Breast epithelium (tissue), 4 donors: ENCODE measurements at regions not wholly inside any gene's neighbourhood (a gene's known extent, or its start where the extent isn't known, plus 50 kb on each side); places are given as distances from the start of the nearest gene placed in this dataset.

Source experiments
- DNase-seq, 2 donors: peaks; one replicate each; pipeline ENCODE4 v3.0.0-alpha.2; 2019; ENCODE audit warnings: low spot score in 2 of 2
- H3K27ac ChIP-seq, 2 donors: fragments of 200-600 bp; sonication (generic) in 1 of 2; one replicate each; pipeline ENCODE4 v1.5.1; 2016 to 2019; ENCODE audit warnings: mild to moderate bottlenecking in 1 of 2
- H3K27me3 ChIP-seq, 2 donors: fragments of 200-600 bp; sonication (generic) in 1 of 2; one replicate each; pipeline versions ENCODE4 v1.5.1 to v1.6.0; 2017 to 2019; ENCODE audit warnings: control low read depth in 1 of 2, mild to moderate bottlenecking in 1 of 2
- H3K36me3 ChIP-seq: fragments of 200-600 bp; one replicate; pipeline ENCODE4 v1.5.1; 2019
- H3K4me1 ChIP-seq, 2 donors: fragments of 200-600 bp; sonication (generic); one replicate each; pipeline ENCODE4 v1.5.1; 2016 to 2019; ENCODE audit warnings: control low read depth in 1 of 2
- H3K4me3 ChIP-seq, 3 donors: fragments of 200-600 bp; sonication (generic); 1 replicate in 2 of 3; 2 replicates in 1 of 3; pipeline ENCODE4 v1.5.1; 2016 to 2019; ENCODE audit warnings: mild to moderate bottlenecking in 3 of 3, moderate library complexity in 2 of 3
- H3K9me3 ChIP-seq, 2 donors: fragments of 200-600 bp; sonication (generic) in 1 of 2; one replicate each; pipeline ENCODE4 v1.5.1; 2016 to 2019; ENCODE audit warnings: control low read depth in 1 of 2
- POLR2A ChIP-seq: fragments of 450-650 bp; IDR thresholded peaks from one replicate; pipeline ENCODE4 v1.6.1; 2016; ENCODE audit warnings: antibody characterized with exemption, mild to moderate bottlenecking, moderate library complexity
- POLR2AphosphoS5 ChIP-seq, 3 donors: sonication (generic); formaldehyde crosslinking; IDR thresholded peaks; one replicate each; pipeline ENCODE4 v1.6.1; 2017; ENCODE audit warnings: antibody characterized with exemption in 3 of 3
- intact Hi-C: fragments of 100-400 bp; cut with DNase I; formaldehyde crosslinking; loops from one replicate; pipeline ENCODE4 v1.15.1; 2023; ENCODE audit warnings: low total_unique reads
- TF ChIP-seq, protein P1 (sequence below), 3 donors: fragments of 450-650 bp; IDR thresholded peaks; one replicate each; pipeline ENCODE4 v1.5.1; 2016 to 2017; ENCODE audit warnings: antibody characterized with exemption in 3 of 3, mild to moderate bottlenecking in 3 of 3, moderate library complexity in 3 of 3

DNA sequence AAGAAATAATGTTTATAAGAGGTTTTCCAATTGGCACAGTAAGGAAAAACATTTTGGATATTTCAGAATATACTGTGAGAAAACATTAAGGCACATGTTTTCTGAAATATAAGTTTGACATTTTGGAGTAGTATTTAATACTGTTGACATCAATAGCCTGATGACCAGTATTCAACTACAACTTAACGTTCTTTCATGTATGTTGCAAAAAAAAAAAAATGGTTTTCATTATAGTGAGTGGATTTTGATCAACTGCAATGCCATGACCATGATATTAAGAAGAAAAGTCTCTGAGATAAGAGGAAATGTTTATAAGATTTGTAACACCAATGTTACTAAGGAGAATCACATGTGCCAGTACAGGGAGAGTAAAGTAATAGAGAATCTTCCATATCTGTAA lies 252.8 kb upstream of the RORA start:
- no peaks in the 10 kb centered on the region for H3K36me3 ChIP-seq
- no peak for DNase-seq
- TF ChIP-seq POLR2A (no peak), POLR2AphosphoS5 (IDR thresholded peaks at IDR 0.05) (no peak)
- TF ChIP-seq, protein P1, sequence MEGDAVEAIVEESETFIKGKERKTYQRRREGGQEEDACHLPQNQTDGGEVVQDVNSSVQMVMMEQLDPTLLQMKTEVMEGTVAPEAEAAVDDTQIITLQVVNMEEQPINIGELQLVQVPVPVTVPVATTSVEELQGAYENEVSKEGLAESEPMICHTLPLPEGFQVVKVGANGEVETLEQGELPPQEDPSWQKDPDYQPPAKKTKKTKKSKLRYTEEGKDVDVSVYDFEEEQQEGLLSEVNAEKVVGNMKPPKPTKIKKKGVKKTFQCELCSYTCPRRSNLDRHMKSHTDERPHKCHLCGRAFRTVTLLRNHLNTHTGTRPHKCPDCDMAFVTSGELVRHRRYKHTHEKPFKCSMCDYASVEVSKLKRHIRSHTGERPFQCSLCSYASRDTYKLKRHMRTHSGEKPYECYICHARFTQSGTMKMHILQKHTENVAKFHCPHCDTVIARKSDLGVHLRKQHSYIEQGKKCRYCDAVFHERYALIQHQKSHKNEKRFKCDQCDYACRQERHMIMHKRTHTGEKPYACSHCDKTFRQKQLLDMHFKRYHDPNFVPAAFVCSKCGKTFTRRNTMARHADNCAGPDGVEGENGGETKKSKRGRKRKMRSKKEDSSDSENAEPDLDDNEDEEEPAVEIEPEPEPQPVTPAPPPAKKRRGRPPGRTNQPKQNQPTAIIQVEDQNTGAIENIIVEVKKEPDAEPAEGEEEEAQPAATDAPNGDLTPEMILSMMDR (IDR thresholded peaks at IDR 0.05): no peak
- intact Hi-C loops: no loop called here
- H3K27ac ChIP-seq: no peak overlapping the region
- no peaks in the 10 kb centered on the region for H3K27me3 ChIP-seq
- no peak overlapping the region for H3K4me3 ChIP-seq
- H3K9me3 ChIP-seq: no peaks in the 10 kb centered on the region
- no peaks in the 10 kb centered on the region for H3K4me1 ChIP-seq

DNA sequence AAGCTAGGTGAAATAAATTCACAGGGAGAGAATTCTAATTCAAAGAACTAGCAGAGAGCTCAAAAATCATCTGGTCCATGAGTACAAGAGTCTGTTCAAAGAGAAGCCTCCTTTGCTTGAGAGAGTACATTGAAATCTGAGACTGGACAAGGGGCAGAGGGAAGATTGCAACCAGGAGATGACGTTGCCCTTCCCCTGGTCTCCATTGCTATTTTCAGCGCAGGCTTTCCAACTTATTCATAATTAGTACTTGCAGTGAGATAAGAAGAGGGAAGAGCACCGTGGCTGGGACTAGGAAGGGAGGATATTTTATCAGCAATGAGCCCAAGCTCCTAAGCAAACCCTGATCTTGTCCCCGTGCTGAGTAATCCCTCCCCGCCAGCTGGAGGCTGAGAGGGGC lies 251.8 kb upstream of the RORA start:
- no peaks in the 10 kb centered on the region for H3K9me3 ChIP-seq
- no peaks in the 10 kb centered on the region for H3K36me3 ChIP-seq
- TF ChIP-seq POLR2AphosphoS5 (IDR thresholded peaks at IDR 0.05) (no peak), POLR2A (no peak)
- TF ChIP-seq, protein P1 (IDR thresholded peaks at IDR 0.05): no peak
- no peak overlapping the region for H3K27ac ChIP-seq
- no peak for DNase-seq
- H3K27me3 ChIP-seq: no peaks in the 10 kb centered on the region
- H3K4me1 ChIP-seq: no peaks in the 10 kb centered on the region
- intact Hi-C loops: no loop called here
- no peak overlapping the region for H3K4me3 ChIP-seq

DNA sequence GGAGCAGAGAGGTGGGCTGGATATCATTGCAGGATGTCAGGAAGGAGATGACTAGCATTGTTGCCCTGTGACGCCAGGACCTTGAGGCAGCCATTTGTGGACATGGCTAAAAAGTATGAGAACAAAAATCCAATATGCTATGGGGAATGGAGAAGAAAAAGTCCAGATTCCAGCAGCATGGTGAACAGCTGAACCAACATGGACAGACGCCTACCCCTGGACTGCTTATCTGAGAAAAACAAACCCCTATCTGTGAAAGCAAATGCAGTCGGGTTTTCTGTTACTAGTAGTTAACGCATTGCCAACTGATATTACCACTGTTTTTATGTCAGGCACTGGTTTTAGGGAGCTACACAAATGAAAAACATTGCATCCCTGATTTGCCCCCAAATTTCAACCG lies 251.2 kb upstream of the RORA start:
- Histone ChIP-seq H3K36me3 (no peaks in the 10 kb centered on the region), H3K9me3 (no peaks in the 10 kb centered on the region), H3K27me3 (no peaks in the 10 kb centered on the region), H3K4me3 (no peak overlapping the region), H3K27ac (no peak overlapping the region), H3K4me1 (no peaks in the 10 kb centered on the region)
- intact Hi-C loops: no loop called here
- no peak for TF ChIP-seq POLR2AphosphoS5 (IDR thresholded peaks at IDR 0.05)
- TF ChIP-seq, protein P1 (IDR thresholded peaks at IDR 0.05): no peak
- TF ChIP-seq POLR2A: no peak
- no peak for DNase-seq

DNA sequence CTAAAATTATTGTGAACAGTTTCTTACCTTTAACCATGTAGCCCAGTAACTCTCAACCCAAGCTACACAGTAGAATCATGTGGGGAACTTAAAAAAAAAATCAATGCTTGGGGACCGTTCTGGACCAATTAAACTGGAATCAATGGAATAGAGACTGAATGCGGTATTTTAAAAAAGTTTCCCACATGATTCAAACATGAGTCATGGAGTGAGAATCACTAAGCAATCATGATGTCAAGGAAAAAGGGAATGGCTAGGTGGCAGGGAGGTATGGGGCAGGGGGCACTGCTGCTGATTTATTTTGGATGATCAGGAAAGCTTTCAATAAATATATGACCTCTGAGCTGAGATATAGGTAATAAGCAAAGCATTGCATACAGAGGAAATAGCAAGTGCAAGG lies 250.5 kb upstream of the RORA start:
- Histone ChIP-seq H3K27ac (no peak overlapping the region), H3K4me3 (no peak overlapping the region), H3K36me3 (no peaks in the 10 kb centered on the region), H3K9me3 (no peaks in the 10 kb centered on the region), H3K27me3 (no peaks in the 10 kb centered on the region), H3K4me1 (no peaks in the 10 kb centered on the region)
- DNase-seq: no peak
- TF ChIP-seq, protein P1 (IDR thresholded peaks at IDR 0.05): no peak
- TF ChIP-seq POLR2AphosphoS5 (IDR thresholded peaks at IDR 0.05) (no peak), POLR2A (no peak)
- intact Hi-C loops: no loop called here

DNA sequence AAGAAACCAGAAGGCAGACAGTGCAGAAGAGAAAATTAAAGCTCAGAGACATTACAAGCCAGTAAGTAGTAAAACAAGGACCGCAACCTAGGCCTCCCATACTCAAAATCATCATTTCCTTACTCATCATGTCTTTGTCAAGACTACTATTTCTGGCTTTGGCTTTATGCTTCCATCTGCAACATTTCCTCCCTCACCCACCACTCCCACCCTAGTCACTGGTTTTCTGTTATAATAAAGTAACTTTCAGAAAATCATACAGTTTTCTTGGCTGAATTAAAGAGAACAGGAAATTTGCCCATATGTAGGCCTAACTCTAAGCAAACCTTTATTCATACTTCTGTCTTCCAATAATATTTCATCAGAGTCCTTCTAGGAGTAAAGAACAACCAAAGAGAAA lies 247.6 kb upstream of the RORA start:
- DNase-seq: no peak
- no peaks in the 10 kb centered on the region for H3K9me3 ChIP-seq
- intact Hi-C loops: no loop called here
- H3K27ac ChIP-seq: no peak overlapping the region
- H3K36me3 ChIP-seq: no peaks in the 10 kb centered on the region
- H3K4me1 ChIP-seq: no peaks in the 10 kb centered on the region
- H3K4me3 ChIP-seq: no peak overlapping the region
- no peaks in the 10 kb centered on the region for H3K27me3 ChIP-seq
- TF ChIP-seq POLR2A (no peak), POLR2AphosphoS5 (IDR thresholded peaks at IDR 0.05) (no peak)
- TF ChIP-seq, protein P1 (IDR thresholded peaks at IDR 0.05): no peak
